K562 (cell line): ENCODE measurements at regions not wholly inside any gene's neighbourhood (a gene's known extent, or its start where the extent isn't known, plus 50 kb on each side); places are given as distances from the start of the nearest gene placed in this dataset.
A peak's percentile ranks its signal among the peaks of the same experiment; 100 is the strongest.

ENCODE experiments used
- ATF7 ChIP-seq: fragments of 450-650 bp; IDR thresholded peaks from 2 replicates; pipeline ENCODE4 v1.7.1; 2014; ENCODE audit warnings: mild to moderate bottlenecking, moderate library complexity
- CBFA2T3 ChIP-seq: fragments of 450-650 bp; IDR thresholded peaks from 2 replicates; pipeline ENCODE4 v1.6.1; 2017
- CBX3 ChIP-seq, 2 experiments: IDR thresholded peaks; 1 replicate in 1 of 2; 2 replicates in 1 of 2; pipeline ENCODE4 v1.6.1; 2012; ENCODE audit warnings: inconsistent platforms in 2 of 2, low read length in 2 of 2, borderline replicate concordance in 1 of 2, control low read depth in 1 of 2
- FIP1L1 ChIP-seq: fragments of 200-400 bp; formaldehyde crosslinking; IDR thresholded peaks from 2 replicates; pipeline ENCODE4 v1.6.1; 2018; ENCODE audit warnings: mild to moderate bottlenecking, low read depth, low read length; ENCODE audit not compliant: poor library complexity, severe bottlenecking
- FOXM1 ChIP-seq, 2 experiments: fragments of 450-650 bp in 1 of 2; sonication (generic) in 1 of 2; formaldehyde crosslinking in 1 of 2; IDR thresholded peaks; 2 replicates each; pipeline versions ENCODE4 v1.6.1 to v1.9.0; 2017 to 2022; ENCODE audit warnings: low read depth in 2 of 2, mild to moderate bottlenecking in 2 of 2, missing genetic modification reagents in 1 of 2, moderate library complexity in 1 of 2
- HDAC1 ChIP-seq, 2 experiments: fragments of 450-650 bp; IDR thresholded peaks; 2 replicates each; pipeline ENCODE4 v1.6.1; 2016 to 2017; ENCODE audit warnings: inconsistent platforms in 1 of 2, mild to moderate bottlenecking in 1 of 2, moderate library complexity in 1 of 2
- HDAC3 ChIP-seq: fragments of 450-650 bp; IDR thresholded peaks from 2 replicates; pipeline ENCODE4 v1.6.1; 2018; ENCODE audit warnings: borderline replicate concordance, mild to moderate bottlenecking, moderate library complexity; ENCODE audit not compliant: partially characterized antibody
- MTA2 ChIP-seq: fragments of 450-650 bp; IDR thresholded peaks from 2 replicates; pipeline ENCODE4 v1.6.1; 2016; ENCODE audit warnings: low read depth
- MTF1 ChIP-seq: fragments of 250-450 bp; sonication (Bioruptor Pico); IDR thresholded peaks from 2 replicates; pipeline ENCODE4 v1.9.0; 2021; ENCODE audit warnings: moderate library complexity, mild to moderate bottlenecking, inconsistent platforms, borderline replicate concordance
- NR2C1 ChIP-seq, 2 experiments: fragments of 450-650 bp; IDR thresholded peaks; 2 replicates each; pipeline ENCODE4 v1.6.1; 2017; ENCODE audit warnings: mild to moderate bottlenecking in 2 of 2, antibody characterized with exemption in 1 of 2, inconsistent platforms in 1 of 2, missing compliant biosample characterization in 1 of 2, missing genetic modification characterization in 1 of 2
- ZNF354B ChIP-seq: fragments of 250-450 bp; sonication (Bioruptor Pico); IDR thresholded peaks from 2 replicates; pipeline ENCODE4 v1.4.0; 2020
- ZNF584 ChIP-seq: fragments of 200-800 bp; sonication (Bioruptor generic); IDR thresholded peaks from 2 replicates; pipeline ENCODE4 v1.6.1; 2016; ENCODE audit warnings: low read depth, mild to moderate bottlenecking, missing genetic modification characterization, missing compliant biosample characterization
- ZNF766 ChIP-seq: fragments of 200-800 bp; sonication (Bioruptor generic); conservative IDR thresholded peaks from 2 replicates; pipeline ENCODE4 v1.6.1; 2016; ENCODE audit warnings: missing genetic modification characterization, missing compliant biosample characterization
- TF ChIP-seq, protein P1 (sequence below), 3 experiments: IDR thresholded peaks in 2 of 3; conservative IDR thresholded peaks in 1 of 3; 2 replicates each; pipeline ENCODE4 v1.5.1; 2011 to 2012; ENCODE audit warnings: low read length in 3 of 3, mild to moderate bottlenecking in 3 of 3, control low read depth in 2 of 3, improper control_type of control experiment in 1 of 3, inconsistent platforms in 1 of 3, low read depth in 1 of 3, mixed read lengths in 1 of 3, moderate library complexity in 1 of 3; ENCODE audit not compliant: insufficient read depth in 2 of 3
- TF ChIP-seq, protein P2 (sequence below): sonication (generic); IDR thresholded peaks from 2 replicates; pipeline ENCODE4 v1.6.1; 2016
- TF ChIP-seq, protein P3 (sequence below), 2 experiments: fragments of 450-650 bp; IDR thresholded peaks; 2 replicates each; pipeline ENCODE4 v1.6.1; 2018; ENCODE audit warnings: mild to moderate bottlenecking in 2 of 2, low read depth in 1 of 2; ENCODE audit not compliant: partially characterized antibody in 2 of 2
- TF ChIP-seq, protein P4 (sequence below), 2 experiments: fragments of 450-650 bp; IDR thresholded peaks; 2 replicates each; pipeline ENCODE4 v1.6.1; 2016

DNA sequence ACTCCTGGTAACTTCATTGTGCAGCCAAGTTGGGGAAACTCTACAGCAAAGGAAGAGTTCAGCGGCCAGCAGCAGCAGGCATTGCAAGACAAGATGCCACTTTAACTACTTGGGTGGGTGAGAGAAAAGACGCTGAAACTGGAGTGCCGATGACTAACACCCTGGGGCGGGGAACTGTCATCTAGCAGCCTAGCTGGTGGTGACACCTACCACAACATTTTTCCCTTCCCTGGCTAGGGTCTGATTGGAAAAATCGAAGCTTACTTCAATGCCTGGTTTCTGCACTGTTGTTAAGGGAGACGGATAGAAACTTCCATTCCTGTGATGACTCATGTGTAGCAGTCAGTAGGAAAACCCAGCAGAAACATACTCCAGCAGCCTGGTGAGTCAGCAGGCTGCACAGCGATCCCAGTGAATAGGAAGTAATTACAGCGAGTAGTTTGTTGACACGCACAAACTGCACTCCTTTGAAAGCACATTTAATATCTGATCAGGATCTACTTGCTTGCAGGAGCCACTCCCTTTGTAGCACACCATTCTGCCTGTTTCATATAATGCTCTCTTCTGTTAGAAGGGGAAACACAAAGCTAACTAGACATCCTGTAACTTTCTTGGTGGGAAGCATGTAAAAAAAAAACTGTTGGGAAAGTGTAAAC, 62.1 kb upstream of the MAPRE2 start (continued):
- TF ChIP-seq HDAC3: peak; percentile 48
- TF ChIP-seq CBX3 (IDR thresholded peaks at IDR 0.05; ENCODE audit: borderline replicate concordance in 1 of 2, low read length in 2 of 2): no peak
- peak; percentile 39; the same call in 1 of the 2 replicates for TF ChIP-seq CBFA2T3
- peak; percentile 91 for TF ChIP-seq ATF7
- TF ChIP-seq FIP1L1: no peak
- no peak for TF ChIP-seq MTF1
- TF ChIP-seq, protein P1, sequence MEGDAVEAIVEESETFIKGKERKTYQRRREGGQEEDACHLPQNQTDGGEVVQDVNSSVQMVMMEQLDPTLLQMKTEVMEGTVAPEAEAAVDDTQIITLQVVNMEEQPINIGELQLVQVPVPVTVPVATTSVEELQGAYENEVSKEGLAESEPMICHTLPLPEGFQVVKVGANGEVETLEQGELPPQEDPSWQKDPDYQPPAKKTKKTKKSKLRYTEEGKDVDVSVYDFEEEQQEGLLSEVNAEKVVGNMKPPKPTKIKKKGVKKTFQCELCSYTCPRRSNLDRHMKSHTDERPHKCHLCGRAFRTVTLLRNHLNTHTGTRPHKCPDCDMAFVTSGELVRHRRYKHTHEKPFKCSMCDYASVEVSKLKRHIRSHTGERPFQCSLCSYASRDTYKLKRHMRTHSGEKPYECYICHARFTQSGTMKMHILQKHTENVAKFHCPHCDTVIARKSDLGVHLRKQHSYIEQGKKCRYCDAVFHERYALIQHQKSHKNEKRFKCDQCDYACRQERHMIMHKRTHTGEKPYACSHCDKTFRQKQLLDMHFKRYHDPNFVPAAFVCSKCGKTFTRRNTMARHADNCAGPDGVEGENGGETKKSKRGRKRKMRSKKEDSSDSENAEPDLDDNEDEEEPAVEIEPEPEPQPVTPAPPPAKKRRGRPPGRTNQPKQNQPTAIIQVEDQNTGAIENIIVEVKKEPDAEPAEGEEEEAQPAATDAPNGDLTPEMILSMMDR (IDR thresholded peaks at IDR 0.05 in 2 of 3, conservative IDR thresholded peaks at IDR 0.05 in 1 of 3; ENCODE audit: insufficient read depth in 2 of 3, low read depth in 1 of 3, low read length in 3 of 3): no peak
- TF ChIP-seq, protein P2, sequence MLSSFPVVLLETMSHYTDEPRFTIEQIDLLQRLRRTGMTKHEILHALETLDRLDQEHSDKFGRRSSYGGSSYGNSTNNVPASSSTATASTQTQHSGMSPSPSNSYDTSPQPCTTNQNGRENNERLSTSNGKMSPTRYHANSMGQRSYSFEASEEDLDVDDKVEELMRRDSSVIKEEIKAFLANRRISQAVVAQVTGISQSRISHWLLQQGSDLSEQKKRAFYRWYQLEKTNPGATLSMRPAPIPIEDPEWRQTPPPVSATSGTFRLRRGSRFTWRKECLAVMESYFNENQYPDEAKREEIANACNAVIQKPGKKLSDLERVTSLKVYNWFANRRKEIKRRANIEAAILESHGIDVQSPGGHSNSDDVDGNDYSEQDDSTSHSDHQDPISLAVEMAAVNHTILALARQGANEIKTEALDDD: peak; percentile 77; the same call in 1 of the 2 replicates
- 0 out of 2 replicates have a peak, but pooled peaks have one; percentile 69 for TF ChIP-seq ZNF766 (CRISPR knock-in tag)
- TF ChIP-seq FOXM1 (IDR thresholded peaks at IDR 0.05; ENCODE audit: low read depth): peak; percentile 62
- TF ChIP-seq FOXM1 (CRISPR knock-in tag; IDR thresholded peaks at IDR 0.05; ENCODE audit: low read depth): no peak
- TF ChIP-seq, protein P3, sequence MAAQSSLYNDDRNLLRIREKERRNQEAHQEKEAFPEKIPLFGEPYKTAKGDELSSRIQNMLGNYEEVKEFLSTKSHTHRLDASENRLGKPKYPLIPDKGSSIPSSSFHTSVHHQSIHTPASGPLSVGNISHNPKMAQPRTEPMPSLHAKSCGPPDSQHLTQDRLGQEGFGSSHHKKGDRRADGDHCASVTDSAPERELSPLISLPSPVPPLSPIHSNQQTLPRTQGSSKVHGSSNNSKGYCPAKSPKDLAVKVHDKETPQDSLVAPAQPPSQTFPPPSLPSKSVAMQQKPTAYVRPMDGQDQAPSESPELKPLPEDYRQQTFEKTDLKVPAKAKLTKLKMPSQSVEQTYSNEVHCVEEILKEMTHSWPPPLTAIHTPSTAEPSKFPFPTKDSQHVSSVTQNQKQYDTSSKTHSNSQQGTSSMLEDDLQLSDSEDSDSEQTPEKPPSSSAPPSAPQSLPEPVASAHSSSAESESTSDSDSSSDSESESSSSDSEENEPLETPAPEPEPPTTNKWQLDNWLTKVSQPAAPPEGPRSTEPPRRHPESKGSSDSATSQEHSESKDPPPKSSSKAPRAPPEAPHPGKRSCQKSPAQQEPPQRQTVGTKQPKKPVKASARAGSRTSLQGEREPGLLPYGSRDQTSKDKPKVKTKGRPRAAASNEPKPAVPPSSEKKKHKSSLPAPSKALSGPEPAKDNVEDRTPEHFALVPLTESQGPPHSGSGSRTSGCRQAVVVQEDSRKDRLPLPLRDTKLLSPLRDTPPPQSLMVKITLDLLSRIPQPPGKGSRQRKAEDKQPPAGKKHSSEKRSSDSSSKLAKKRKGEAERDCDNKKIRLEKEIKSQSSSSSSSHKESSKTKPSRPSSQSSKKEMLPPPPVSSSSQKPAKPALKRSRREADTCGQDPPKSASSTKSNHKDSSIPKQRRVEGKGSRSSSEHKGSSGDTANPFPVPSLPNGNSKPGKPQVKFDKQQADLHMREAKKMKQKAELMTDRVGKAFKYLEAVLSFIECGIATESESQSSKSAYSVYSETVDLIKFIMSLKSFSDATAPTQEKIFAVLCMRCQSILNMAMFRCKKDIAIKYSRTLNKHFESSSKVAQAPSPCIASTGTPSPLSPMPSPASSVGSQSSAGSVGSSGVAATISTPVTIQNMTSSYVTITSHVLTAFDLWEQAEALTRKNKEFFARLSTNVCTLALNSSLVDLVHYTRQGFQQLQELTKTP (IDR thresholded peaks at IDR 0.05; ENCODE audit: low read depth in 1 of 2, partially characterized antibody in 2 of 2): no peak
- 0 out of 4 replicates have a peak, but pooled peaks of 1 of the 2 experiments have one; percentile 53 for TF ChIP-seq HDAC1 (IDR thresholded peaks at IDR 0.05)
- TF ChIP-seq, protein P4, sequence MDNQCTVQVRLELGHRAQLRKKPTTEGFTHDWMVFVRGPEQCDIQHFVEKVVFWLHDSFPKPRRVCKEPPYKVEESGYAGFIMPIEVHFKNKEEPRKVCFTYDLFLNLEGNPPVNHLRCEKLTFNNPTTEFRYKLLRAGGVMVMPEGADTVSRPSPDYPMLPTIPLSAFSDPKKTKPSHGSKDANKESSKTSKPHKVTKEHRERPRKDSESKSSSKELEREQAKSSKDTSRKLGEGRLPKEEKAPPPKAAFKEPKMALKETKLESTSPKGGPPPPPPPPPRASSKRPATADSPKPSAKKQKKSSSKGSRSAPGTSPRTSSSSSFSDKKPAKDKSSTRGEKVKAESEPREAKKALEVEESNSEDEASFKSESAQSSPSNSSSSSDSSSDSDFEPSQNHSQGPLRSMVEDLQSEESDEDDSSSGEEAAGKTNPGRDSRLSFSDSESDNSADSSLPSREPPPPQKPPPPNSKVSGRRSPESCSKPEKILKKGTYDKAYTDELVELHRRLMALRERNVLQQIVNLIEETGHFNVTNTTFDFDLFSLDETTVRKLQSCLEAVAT (IDR thresholded peaks at IDR 0.05): 0 out of 4 replicates have a peak, but pooled peaks of 1 of the 2 experiments have one; percentile 61
- TF ChIP-seq ZNF584 (CRISPR knock-in tag): 0 out of 2 replicates have a peak, but pooled peaks have one; percentile 32
- TF ChIP-seq ZNF354B: no peak
- no peak for TF ChIP-seq NR2C1 (IDR thresholded peaks at IDR 0.05)
- TF ChIP-seq NR2C1 (tag; IDR thresholded peaks at IDR 0.05): 0 out of 2 replicates have a peak, but pooled peaks have one; percentile 14
- 0 out of 2 replicates have a peak, but pooled peaks have one; percentile 8 for TF ChIP-seq MTA2
